ENCODE measurements at regions not wholly inside any gene's neighbourhood (a gene's known extent, or its start where the extent isn't known, plus 50 kb on each side); places are given as distances from the start of the nearest gene placed in this dataset.

DNA sequence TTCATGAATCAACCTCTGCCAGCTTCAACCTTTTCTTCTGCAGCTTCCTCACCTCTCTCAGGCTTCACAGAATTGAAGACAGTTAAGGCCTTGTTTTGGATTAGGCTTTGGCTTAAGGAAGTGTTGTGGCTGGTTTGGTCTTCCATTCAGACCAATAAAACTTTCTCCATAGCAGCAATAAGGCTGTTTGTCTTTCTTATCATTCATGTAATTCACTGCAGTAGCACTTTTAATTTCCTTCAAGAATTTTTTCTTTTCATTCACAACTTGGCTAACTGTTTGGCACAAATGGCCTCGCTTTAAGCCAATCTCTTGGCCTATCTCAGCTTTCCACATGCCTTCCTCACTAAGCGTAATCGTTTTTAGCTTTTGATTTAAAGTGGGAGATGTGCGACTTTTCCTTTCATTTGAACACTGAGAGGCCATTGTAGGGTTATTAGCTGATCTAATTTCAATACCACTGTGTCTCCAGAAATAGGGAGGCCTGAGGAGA is 229.5 kb downstream of the IPO8 start:
- TF ChIP-seq CTCF (IDR thresholded peaks at IDR 0.05), result no peak
- TF ChIP-seq POLR2A (IDR thresholded peaks at IDR 0.05), result no peak
- no peak for TF ChIP-seq POLR2AphosphoS5 (IDR thresholded peaks at IDR 0.05)
- TF ChIP-seq EP300 (IDR thresholded peaks at IDR 0.05), result no peak

Data from gastroesophageal sphincter (tissue), 3 donors.